Activated naive CD4-positive, alpha-beta T cell treated with anti-CD3 and anti-CD28 coated beads for 36 hours (primary cell): ENCODE measurements at regions not wholly inside any gene's neighbourhood (a gene's known extent, or its start where the extent isn't known, plus 50 kb on each side); places are given as distances from the start of the nearest gene placed in this dataset.

ENCODE experiments used
- CTCF ChIA-PET: fragments of 350-600 bp; sonication (Branson Sonifier 250); formaldehyde crosslinking; loops from one replicate; lab custom pipeline; 2021; ENCODE audit warnings: antibody characterized with exemption; lab: Charles Lee
- DNase-seq: peaks from one replicate; pipeline ENCODE4 v3.0.0-alpha.2; 2020
- H3K27ac Mint-ChIP-seq: one replicate; pipeline ENCODE4 v1.8.0; 2021; ENCODE audit warnings: mild to moderate bottlenecking, mixed read lengths
- H3K27me3 Mint-ChIP-seq: one replicate; pipeline ENCODE4 v1.8.0; 2021; ENCODE audit warnings: low read depth, mixed read lengths
- H3K36me3 Mint-ChIP-seq: one replicate; pipeline ENCODE4 v1.8.0; 2021; ENCODE audit warnings: low read depth, mixed read lengths
- H3K4me1 Mint-ChIP-seq: one replicate; pipeline ENCODE4 v1.8.0; 2021; ENCODE audit warnings: low read depth, mixed read lengths
- H3K4me3 Mint-ChIP-seq: one replicate; pipeline ENCODE4 v1.8.0; 2021; ENCODE audit warnings: mild to moderate bottlenecking, moderate library complexity, mixed read lengths
- H3K9me3 Mint-ChIP-seq: one replicate; pipeline ENCODE4 v1.8.0; 2021; ENCODE audit warnings: mixed read lengths
- intact Hi-C: fragments of 100-400 bp; cut with micrococcal nuclease; formaldehyde crosslinking; loops from one replicate; pipeline ENCODE4 v1.15.1; 2023

DNA sequence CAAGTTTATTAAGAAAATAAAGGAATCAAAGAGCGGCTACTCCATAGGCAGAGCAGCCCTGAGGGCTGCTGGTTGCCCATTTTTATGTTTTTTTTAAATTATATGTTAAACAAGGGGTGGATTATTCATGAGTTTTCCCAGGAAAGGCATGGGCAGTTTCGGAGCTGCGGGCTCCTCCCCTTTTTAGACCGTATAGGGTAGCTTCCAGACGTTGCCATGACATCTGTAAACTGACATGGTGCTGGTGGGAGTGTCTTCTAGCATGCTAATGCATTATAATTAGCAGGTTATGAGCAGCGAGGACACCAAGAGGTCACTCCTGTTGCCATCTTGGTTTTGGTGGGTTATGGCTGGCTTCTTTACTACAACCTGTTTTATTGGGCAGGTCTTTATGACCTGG, 301.8 kb downstream of the TFAP2C start:
- Mint-ChIP-seq H3K36me3 (no peaks in the 10 kb centered on the region), H3K4me3 (no peak overlapping the region), H3K4me1 (no peaks in the 10 kb centered on the region), H3K27me3 (peaks cover 38% of the 10 kb centered on the region), H3K9me3 (no peaks in the 10 kb centered on the region), H3K27ac (no peak overlapping the region)
- CTCF ChIA-PET: no interaction called here
- intact Hi-C loops: no loop called here
- no peak for DNase-seq

DNA sequence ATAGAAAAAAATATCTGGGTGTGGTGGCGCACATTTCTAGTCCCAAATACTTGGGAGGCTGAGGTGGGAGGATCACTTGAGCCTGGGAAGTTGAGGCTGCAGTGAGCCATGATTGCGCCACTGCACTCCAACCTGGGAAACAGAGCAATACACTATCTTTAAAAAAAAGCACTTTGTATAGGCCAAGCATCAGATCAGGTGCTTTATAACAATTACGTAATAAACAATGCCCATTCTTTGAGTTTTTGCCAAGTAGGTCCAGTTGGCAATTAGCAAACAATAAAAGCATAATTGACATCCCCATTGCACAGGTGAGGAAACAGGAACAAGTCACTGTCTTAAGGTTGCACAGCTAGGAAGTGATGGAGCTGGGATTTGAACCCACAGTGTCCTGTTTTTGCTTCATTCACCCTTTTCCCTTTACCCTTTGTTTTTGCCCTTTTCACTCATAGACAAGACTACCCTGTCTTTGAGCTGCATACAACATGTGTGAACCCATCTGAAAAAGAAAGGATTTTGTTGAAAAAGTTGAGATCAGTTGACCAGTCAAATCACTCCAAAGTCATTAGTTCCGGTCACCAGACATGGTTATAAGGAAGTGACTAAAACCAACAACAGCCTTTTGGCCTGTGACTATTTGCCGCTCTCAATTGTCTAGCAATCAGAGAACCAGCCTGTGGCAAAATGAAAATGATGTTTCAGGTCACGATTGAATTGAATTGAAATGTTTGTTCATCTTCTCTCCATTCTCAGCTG, 303.6 kb downstream of the TFAP2C start:
- Mint-ChIP-seq H3K4me1 (no peaks in the 10 kb centered on the region), H3K9me3 (no peaks in the 10 kb centered on the region), H3K36me3 (no peaks in the 10 kb centered on the region), H3K27ac (no peak overlapping the region), H3K27me3 (peaks cover 24% of the 10 kb centered on the region), H3K4me3 (no peak overlapping the region)
- CTCF ChIA-PET: no interaction called here
- intact Hi-C loops: no loop called here
- DNase-seq: no peak

DNA sequence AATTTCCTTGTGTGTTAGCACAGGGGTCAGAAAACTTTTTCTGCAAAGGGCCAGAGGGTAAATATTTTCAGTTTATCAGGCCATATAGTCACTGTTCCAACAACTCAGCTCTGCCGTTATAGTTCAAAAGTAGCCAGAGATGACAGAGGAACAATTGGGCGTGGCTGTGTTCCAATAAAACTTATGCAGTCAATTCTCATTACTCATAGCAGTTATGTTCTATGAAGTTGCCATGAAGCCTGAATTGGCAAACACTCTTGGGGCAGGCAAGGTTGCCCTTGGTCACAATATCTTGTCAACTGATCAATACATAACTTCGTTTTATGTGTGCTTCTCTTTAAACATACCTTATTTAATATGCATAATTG, 304.2 kb downstream of the TFAP2C start:
- Mint-ChIP-seq H3K9me3 (no peaks in the 10 kb centered on the region), H3K27me3 (peaks cover 19% of the 10 kb centered on the region), H3K36me3 (no peaks in the 10 kb centered on the region), H3K27ac (no peak overlapping the region), H3K4me3 (no peak overlapping the region), H3K4me1 (no peaks in the 10 kb centered on the region)
- intact Hi-C loops: no loop called here
- no peak for DNase-seq
- CTCF ChIA-PET: no interaction called here

DNA sequence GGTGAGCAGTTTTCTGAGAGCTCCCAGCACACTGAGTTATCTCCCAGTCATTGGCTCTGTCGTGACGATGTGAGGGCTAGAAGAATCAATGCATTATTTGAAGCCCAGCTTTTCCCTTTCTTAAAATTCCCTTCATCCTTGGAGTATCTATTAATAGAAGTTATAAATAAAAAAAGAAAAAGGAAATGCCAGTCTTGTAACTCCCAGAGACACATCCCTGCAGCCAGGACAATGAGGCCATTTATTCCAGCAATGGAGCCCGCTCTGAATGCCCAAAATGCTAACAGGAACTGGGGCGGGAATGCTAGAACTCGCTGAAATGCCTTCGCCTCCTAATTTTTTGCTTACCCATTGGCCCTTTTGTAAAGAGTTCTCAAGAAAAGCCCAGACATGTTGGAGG, 305.8 kb downstream of the TFAP2C start:
- intact Hi-C loops: no loop called here
- no peaks in the 10 kb centered on the region for H3K36me3 Mint-ChIP-seq
- no peak overlapping the region for H3K27ac Mint-ChIP-seq
- H3K9me3 Mint-ChIP-seq: no peaks in the 10 kb centered on the region
- CTCF ChIA-PET: no interaction called here
- no peak for DNase-seq
- peaks cover 14% of the 10 kb centered on the region for H3K27me3 Mint-ChIP-seq
- H3K4me3 Mint-ChIP-seq: no peak overlapping the region
- H3K4me1 Mint-ChIP-seq: no peaks in the 10 kb centered on the region

DNA sequence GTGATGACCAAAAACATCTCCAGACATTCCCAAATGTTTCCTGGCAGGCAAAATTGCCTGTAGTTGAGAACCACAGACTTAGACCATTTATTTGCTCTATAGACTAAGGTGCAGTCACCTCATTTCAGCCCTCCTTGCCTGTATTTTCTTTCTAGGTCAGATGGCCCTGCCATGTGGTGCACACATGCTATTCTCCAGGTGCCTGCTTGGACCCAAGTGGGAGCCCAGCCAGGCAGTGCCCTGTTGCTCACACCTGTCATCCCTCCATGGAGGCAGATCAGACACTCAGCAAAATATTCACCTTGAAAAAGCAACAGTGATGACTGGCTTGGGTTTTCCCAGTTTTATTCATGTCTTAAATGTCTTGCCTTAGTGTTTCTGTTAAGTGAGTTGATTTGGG, 311.4 kb downstream of the TFAP2C start:
- peaks cover 9% of the 10 kb centered on the region for H3K27me3 Mint-ChIP-seq
- CTCF ChIA-PET: no interaction called here
- H3K9me3 Mint-ChIP-seq: no peaks in the 10 kb centered on the region
- DNase-seq: no peak
- no peaks in the 10 kb centered on the region for H3K4me1 Mint-ChIP-seq
- no peaks in the 10 kb centered on the region for H3K36me3 Mint-ChIP-seq
- no peak overlapping the region for H3K27ac Mint-ChIP-seq
- no peak overlapping the region for H3K4me3 Mint-ChIP-seq
- intact Hi-C loops: no loop called here

DNA sequence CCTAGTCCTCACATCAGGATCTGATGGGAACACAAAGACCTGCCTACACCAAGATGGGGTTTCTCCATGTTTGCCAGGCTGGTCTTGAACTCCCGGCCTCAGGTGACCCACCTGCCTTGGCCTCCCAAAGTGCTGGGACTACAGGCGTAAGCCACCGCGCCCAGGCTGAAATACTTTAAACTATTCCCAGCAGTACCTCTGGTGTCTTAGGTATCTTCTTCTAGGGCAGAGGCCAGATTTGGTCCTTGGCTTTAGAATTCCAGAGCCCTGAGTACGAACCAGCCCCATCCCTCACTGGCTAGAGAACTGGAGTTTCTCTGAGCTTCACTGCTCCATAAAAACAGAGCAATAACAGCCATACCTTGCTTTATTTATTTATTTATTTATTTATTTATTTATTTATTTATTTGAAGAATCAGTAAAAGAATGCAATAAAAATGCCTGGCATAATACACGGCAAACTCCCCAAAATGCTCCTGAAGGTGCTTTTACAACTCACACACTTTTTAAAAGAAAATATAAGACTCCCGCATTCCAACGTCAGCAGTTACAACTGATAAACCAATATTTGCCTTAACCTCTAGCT, 312.1 kb downstream of the TFAP2C start:
- H3K9me3 Mint-ChIP-seq: no peaks in the 10 kb centered on the region
- intact Hi-C loops: no loop called here

DNA sequence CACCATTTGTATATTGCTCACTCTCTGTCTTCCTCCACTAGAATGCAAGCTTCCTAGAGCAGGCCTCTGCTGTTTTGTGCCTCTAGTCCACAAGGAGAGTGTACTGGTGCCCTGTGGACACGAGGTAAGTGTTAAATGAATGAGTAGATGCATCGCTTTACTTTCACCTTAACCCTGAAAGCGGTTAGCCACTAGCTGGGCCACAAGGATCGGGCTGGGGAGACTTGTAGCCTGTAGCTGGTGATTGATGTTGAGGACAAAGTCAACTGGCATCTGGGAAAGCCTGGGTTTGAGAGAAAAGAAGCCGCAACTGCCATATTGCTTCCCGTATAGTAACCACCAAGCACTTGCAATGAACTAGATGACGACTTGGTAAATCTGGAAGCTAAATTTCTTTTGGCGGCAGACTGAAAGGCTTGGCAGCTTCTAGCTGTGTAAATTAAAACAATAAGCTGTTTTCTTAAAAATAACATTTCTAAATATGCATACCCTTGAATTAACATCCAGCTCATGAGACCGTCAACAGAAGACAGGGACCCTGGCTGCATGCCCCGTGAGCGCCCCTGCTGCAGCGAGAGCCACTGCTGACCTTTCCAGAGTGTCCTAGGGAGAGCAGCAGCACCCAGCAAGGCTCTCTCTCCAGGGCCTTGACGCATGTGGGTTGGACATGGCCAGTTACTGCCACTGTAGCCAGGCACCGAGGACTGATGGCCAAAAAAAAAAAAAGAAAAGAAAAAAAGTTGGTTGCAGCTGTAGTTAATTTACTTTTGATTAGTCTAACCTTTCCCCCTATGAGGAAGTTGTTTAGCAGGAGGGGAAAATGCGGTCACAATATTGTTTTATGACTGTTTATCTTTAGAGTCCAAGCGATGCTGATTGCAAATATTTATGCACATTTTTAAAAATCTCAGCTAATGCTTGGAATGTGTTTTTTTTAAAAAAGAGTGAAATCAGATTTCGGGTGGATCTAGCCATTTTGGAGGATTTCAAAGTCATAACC, 315.1 kb downstream of the TFAP2C start:
- no peak for DNase-seq
- no peaks in the 10 kb centered on the region for H3K36me3 Mint-ChIP-seq
- CTCF ChIA-PET: interaction anchor here (0.6 kb wide), 1 partner anchor 311 kb away, joined by 3 read pairs; no protein-coding TSS in a partner anchor
- no peak overlapping the region for H3K4me3 Mint-ChIP-seq
- H3K9me3 Mint-ChIP-seq: no peaks in the 10 kb centered on the region
- peaks cover 13% of the 10 kb centered on the region for H3K27me3 Mint-ChIP-seq
- H3K27ac Mint-ChIP-seq: no peak overlapping the region
- intact Hi-C loops: no loop called here
- H3K4me1 Mint-ChIP-seq: no peaks in the 10 kb centered on the region

More for the DNA sequence above, 312.1 kb downstream of the TFAP2C start:
- Mint-ChIP-seq H3K4me1 (no peaks in the 10 kb centered on the region), H3K4me3 (no peak overlapping the region), H3K27me3 (peaks cover 12% of the 10 kb centered on the region), H3K27ac (no peak overlapping the region), H3K36me3 (no peaks in the 10 kb centered on the region)
- CTCF ChIA-PET: no interaction called here
- DNase-seq: no peak

DNA sequence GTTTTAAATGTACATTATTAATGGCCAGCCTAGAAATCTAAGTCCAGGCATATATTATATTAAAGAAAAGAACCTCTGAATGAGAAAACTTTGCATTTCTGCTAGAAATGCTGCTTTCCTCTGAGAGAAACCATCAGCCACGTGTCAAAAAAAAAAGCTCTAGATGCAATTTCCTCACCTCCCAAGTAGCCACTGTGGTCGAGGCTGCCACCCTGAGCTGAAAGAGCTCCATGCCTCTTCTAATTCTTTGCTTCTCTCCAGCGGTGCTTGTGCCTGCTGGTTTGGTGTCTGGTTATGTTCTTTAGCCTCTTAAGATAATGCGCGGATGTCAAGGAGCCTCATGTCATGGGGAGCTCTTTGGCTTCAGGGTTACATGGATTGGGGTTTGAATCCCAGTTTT, 316.0 kb downstream of the TFAP2C start:
- no peak overlapping the region for H3K4me3 Mint-ChIP-seq
- no peak overlapping the region for H3K27ac Mint-ChIP-seq
- no peaks in the 10 kb centered on the region for H3K4me1 Mint-ChIP-seq
- no peaks in the 10 kb centered on the region for H3K9me3 Mint-ChIP-seq
- CTCF ChIA-PET: interaction anchor here (0.6 kb wide), 2 partner anchors 101 to 312 kb away, joined by 3 read pairs; no protein-coding TSS in a partner anchor
- no peaks in the 10 kb centered on the region for H3K36me3 Mint-ChIP-seq
- H3K27me3 Mint-ChIP-seq: peaks cover 13% of the 10 kb centered on the region
- intact Hi-C loops: no loop called here
- DNase-seq: no peak

DNA sequence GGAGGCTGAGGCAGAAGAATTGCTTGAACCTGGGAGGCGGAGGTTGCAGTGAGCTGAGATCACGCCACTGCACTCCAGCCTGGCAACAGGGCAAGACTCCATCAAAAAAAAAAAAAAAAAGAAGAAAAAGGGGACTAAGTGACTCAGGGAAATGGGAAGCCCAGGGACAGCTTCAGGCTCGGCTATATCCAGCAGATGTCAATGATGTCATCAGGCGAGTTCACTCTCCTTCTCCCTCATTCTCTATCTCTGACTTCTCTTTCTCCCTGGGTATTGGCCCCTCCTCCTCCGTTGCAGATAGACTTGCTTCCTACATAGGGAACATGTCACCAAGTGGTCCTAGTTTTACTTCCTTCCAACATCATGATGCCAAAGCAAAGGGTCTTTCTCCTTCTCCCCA, 316.8 kb downstream of the TFAP2C start:
- no peaks in the 10 kb centered on the region for H3K9me3 Mint-ChIP-seq
- peaks cover 13% of the 10 kb centered on the region for H3K27me3 Mint-ChIP-seq
- no peaks in the 10 kb centered on the region for H3K4me1 Mint-ChIP-seq
- H3K27ac Mint-ChIP-seq: no peak overlapping the region
- H3K4me3 Mint-ChIP-seq: no peak overlapping the region
- DNase-seq: no peak
- intact Hi-C loops: no loop called here
- H3K36me3 Mint-ChIP-seq: no peaks in the 10 kb centered on the region
- CTCF ChIA-PET: no interaction called here

DNA sequence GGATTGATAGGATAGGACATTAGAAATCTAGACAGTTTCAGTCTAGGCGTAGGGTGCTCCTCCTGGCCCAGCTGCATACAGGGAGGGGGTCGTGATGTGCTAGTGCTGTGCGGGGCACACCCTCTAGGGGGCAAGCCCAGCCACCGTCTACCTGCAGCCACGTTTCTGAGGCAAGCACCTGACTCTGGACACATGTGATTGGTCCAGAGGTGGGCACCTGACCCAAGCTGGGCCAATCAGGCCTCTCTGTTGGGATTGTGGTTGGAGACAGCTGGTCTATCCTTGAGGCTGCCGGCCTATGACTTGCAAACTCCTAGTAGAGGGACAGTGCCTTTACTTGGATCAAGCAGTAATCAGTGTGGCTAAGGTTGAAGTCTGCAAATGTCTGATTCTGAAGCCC, 317.1 kb downstream of the BMP7 start:
- DNase-seq: no peak
- intact Hi-C loops: no loop called here
- Mint-ChIP-seq H3K9me3 (no peaks in the 10 kb centered on the region), H3K4me3 (no peak overlapping the region), H3K27me3 (peaks cover 15% of the 10 kb centered on the region), H3K4me1 (no peaks in the 10 kb centered on the region), H3K27ac (no peak overlapping the region), H3K36me3 (no peaks in the 10 kb centered on the region)
- CTCF ChIA-PET: no interaction called here

DNA sequence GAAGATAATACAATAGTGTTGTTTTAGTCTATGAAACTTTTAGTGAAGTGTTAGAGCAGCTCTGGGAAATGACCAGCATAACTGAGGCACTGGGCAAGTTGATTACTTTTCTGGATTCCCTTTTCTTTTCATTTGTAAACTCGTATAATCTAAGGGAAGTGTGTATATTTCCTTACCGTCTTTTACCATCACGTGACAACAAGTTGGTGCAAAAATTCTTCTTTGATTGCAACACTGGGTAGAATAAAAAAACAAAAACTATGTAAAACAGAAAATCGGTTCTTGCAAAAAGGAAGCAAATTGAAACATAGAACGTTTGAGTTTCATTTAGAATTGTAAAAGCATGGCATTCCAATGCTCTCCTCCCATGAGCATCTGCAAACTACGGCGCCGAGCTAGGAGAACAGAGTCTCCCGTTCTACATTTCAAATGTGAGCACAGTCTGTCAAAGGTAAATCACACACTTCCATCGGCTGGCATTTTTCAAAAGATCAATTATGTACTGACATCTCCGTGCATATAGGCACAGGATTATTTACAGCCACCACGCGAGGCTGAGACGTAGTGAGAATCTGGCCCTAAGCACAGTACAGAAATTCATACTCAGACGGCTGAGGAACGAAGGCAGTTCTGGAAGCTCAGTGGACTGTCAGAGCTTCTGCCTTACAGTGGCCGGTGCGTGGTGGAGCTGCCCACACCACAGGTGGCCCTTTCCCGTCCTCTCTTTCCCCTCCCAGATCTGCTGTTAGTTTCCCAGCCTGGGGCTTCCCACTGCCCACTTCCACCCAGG, 314.0 kb downstream of the BMP7 start:
- intact Hi-C loops: no loop called here
- H3K27me3 Mint-ChIP-seq: peaks cover 14% of the 10 kb centered on the region
- H3K4me1 Mint-ChIP-seq: no peaks in the 10 kb centered on the region
- CTCF ChIA-PET: no interaction called here
- no peak overlapping the region for H3K4me3 Mint-ChIP-seq
- no peak for DNase-seq
- no peaks in the 10 kb centered on the region for H3K36me3 Mint-ChIP-seq
- no peaks in the 10 kb centered on the region for H3K9me3 Mint-ChIP-seq
- no peak overlapping the region for H3K27ac Mint-ChIP-seq

DNA sequence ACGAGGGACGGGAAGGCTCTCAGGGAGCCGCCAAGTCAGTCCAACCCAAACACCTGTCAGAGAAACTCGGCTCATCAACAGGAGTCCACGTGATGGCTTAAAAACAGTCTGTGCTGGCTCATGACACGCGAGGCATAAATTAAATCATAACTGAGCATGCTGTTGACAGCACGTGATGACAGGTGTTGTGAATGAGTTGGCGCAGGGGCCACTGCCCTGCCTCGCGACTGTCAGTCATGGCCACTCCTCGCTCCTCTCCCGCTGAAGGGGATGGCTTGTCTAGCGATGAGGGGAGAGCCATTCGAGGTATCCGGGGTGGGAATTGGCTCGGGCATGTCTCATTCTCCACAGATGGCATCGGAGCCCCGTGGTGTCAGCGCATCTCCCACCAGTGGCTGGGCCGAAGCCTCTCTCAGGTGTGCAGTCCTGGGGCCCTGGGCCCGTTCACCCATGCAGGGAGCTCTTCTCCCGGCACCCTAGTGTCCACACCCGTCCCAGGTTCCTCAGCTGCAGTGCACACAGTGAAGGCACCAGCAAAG, 313.3 kb downstream of the BMP7 start:
- no peaks in the 10 kb centered on the region for H3K9me3 Mint-ChIP-seq
- intact Hi-C loops: no loop called here
- peaks cover 18% of the 10 kb centered on the region for H3K27me3 Mint-ChIP-seq
- CTCF ChIA-PET: no interaction called here
- H3K4me3 Mint-ChIP-seq: no peak overlapping the region
- DNase-seq: no peak
- peaks cover 2% of the 10 kb centered on the region for H3K4me1 Mint-ChIP-seq
- H3K36me3 Mint-ChIP-seq: no peaks in the 10 kb centered on the region
- H3K27ac Mint-ChIP-seq: no peak overlapping the region
